ENCODE measurements at regions not wholly inside any gene's neighbourhood (a gene's known extent, or its start where the extent isn't known, plus 50 kb on each side); places are given as distances from the start of the nearest gene placed in this dataset.

GRCh38 chr9:115240676-115241075, 122.7 kb upstream of the TNC start:
- Histone ChIP-seq H3K9me3 (ENCODE audit: severe bottlenecking) (no peaks in the 10 kb centered on the region), H3K27ac (no peak overlapping the region), H3K27me3 (ENCODE audit: insufficient read depth, low read depth, severe bottlenecking) (no peaks in the 10 kb centered on the region), H3K36me3 (no peaks in the 10 kb centered on the region), H3K4me3 (ENCODE audit: low read depth, low read length) (no peak overlapping the region)
- no peak for DNase-seq
- no peak for TF ChIP-seq CTCF (IDR thresholded peaks at IDR 0.05; ENCODE audit: low read depth, low read length)

- Histone ChIP-seq H3K27ac (no peak overlapping the region), H3K9me3 (ENCODE audit: severe bottlenecking) (no peaks in the 10 kb centered on the region), H3K27me3 (ENCODE audit: insufficient read depth, low read depth, severe bottlenecking) (no peaks in the 10 kb centered on the region), H3K36me3 (no peaks in the 10 kb centered on the region), H3K4me3 (ENCODE audit: low read depth, low read length) (no peak overlapping the region)
- TF ChIP-seq CTCF (IDR thresholded peaks at IDR 0.05; ENCODE audit: low read depth, low read length), result no peak
- no peak for DNase-seq
Observed at GRCh38 chr9:115241641-115242040, 123.7 kb upstream of the TNC start.

GRCh38 chr9:115249488-115249887, 131.5 kb upstream of the TNC start:
- Histone ChIP-seq H3K27ac (no peak overlapping the region), H3K36me3 (no peaks in the 10 kb centered on the region), H3K9me3 (ENCODE audit: severe bottlenecking) (peaks cover 21% of the 10 kb centered on the region), H3K27me3 (ENCODE audit: insufficient read depth, low read depth, severe bottlenecking) (no peaks in the 10 kb centered on the region), H3K4me3 (ENCODE audit: low read depth, low read length) (no peak overlapping the region)
- TF ChIP-seq CTCF (IDR thresholded peaks at IDR 0.05; ENCODE audit: low read depth, low read length), result no peak
- DNase-seq, result no peak

- Histone ChIP-seq H3K36me3 (no peaks in the 10 kb centered on the region), H3K27ac (no peak overlapping the region), H3K4me3 (ENCODE audit: low read depth, low read length) (no peak overlapping the region), H3K9me3 (ENCODE audit: severe bottlenecking) (peaks cover 21% of the 10 kb centered on the region), H3K27me3 (ENCODE audit: insufficient read depth, low read depth, severe bottlenecking) (no peaks in the 10 kb centered on the region)
- no peak for TF ChIP-seq CTCF (IDR thresholded peaks at IDR 0.05; ENCODE audit: low read depth, low read length)
- no peak for DNase-seq
Observed at GRCh38 chr9:115250621-115251032, 132.7 kb upstream of the TNC start.

GRCh38 chr9:115254287-115255180, 136.6 kb upstream of the TNC start:
- no peak overlapping the region for H3K4me3 ChIP-seq (ENCODE audit: low read depth, low read length)
- DNase-seq, result peak; percentile 97
- no peaks in the 10 kb centered on the region for H3K27me3 ChIP-seq (ENCODE audit: insufficient read depth, low read depth, severe bottlenecking)
- peak overlapping the region; percentile 81 for H3K27ac ChIP-seq
- peaks cover 23% of the 10 kb centered on the region for H3K9me3 ChIP-seq (ENCODE audit: severe bottlenecking)
- no peaks in the 10 kb centered on the region; the same call in 1 of the 2 replicates for H3K36me3 ChIP-seq
- no peak for TF ChIP-seq CTCF (IDR thresholded peaks at IDR 0.05; ENCODE audit: low read depth, low read length)

Data from WERI-Rb-1 (cell line).